ENCODE measurements at regions not wholly inside any gene's neighbourhood (a gene's known extent, or its start where the extent isn't known, plus 50 kb on each side); places are given as distances from the start of the nearest gene placed in this dataset.
A peak's percentile ranks its signal among the peaks of the same experiment; 100 is the strongest.

- DNase-seq, result no peak
Observed at GRCh38 chr2:10964052-10964790, 52.5 kb downstream of the KCNF1 start.

GRCh38 chr2:10965241-10965843 is 53.6 kb downstream of the KCNF1 start:
- no peak for DNase-seq

GRCh38 chr2:10966056-10966455 is 54.3 kb downstream of the KCNF1 start:
- DNase-seq, result no peak

GRCh38 chr2:10966741-10967140 is 55.0 kb downstream of the KCNF1 start:
- no peak for DNase-seq

- DNase-seq, result no peak
Observed at GRCh38 chr2:10968176-10968575, 56.4 kb downstream of the KCNF1 start.

- no peak for DNase-seq
Observed at GRCh38 chr2:10970666-10971065, 58.9 kb downstream of the KCNF1 start.

GRCh38 chr2:10971161-10971887 is 59.6 kb downstream of the KCNF1 start:
- peak; percentile 60 for DNase-seq

- peak; percentile 41 for DNase-seq
Observed at GRCh38 chr2:10971888-10972260, 60.1 kb downstream of the KCNF1 start.

GRCh38 chr2:10972683-10973433 is 61.1 kb downstream of the KCNF1 start:
- no peak for DNase-seq

- no peak for DNase-seq
Observed at GRCh38 chr2:10973766-10974165, 62.0 kb downstream of the KCNF1 start.

- DNase-seq, result no peak
Observed at GRCh38 chr2:10977003-10977402, 65.3 kb downstream of the KCNF1 start.

- DNase-seq, result no peak
Observed at GRCh38 chr2:10977621-10978020, 65.9 kb downstream of the KCNF1 start.

GRCh38 chr2:10978090-10978670 is 66.4 kb downstream of the KCNF1 start:
- no peak for DNase-seq

GRCh38 chr2:10980071-10980470 is 68.3 kb downstream of the KCNF1 start:
- no peak for DNase-seq

GRCh38 chr2:10980886-10981425 is 69.2 kb downstream of the KCNF1 start:
- DNase-seq, result no peak

- no peak for DNase-seq
Observed at GRCh38 chr2:10981451-10981850, 69.7 kb downstream of the KCNF1 start.

GRCh38 chr2:10981941-10982431 is 70.3 kb downstream of the KCNF1 start:
- DNase-seq, result no peak

- no peak for DNase-seq
Observed at GRCh38 chr2:10982931-10983701, 71.4 kb downstream of the KCNF1 start.

GRCh38 chr2:10983711-10984110 is 72.0 kb downstream of the KCNF1 start:
- DNase-seq, result no peak

GRCh38 chr2:10984418-10985135 is 72.8 kb downstream of the KCNF1 start:
- DNase-seq, result no peak

GRCh38 chr2:10985260-10985659 is 73.5 kb downstream of the KCNF1 start:
- no peak for DNase-seq

All from NCI-H69 (cell line).